SK-N-MC (cell line): ENCODE measurements at regions not wholly inside any gene's neighbourhood (a gene's known extent, or its start where the extent isn't known, plus 50 kb on each side); places are given as distances from the start of the nearest gene placed in this dataset.

Experiments used
- EZH2 ChIP-seq: fragments of 200-600 bp; sonication (generic); IDR thresholded peaks from one replicate; pipeline ENCODE4 v1.6.1; 2017; ENCODE audit warnings: antibody characterized with exemption
- POLR2AphosphoS5 ChIP-seq: IDR thresholded peaks from 2 replicates; pipeline ENCODE4 v1.6.1; 2012; ENCODE audit warnings: mild to moderate bottlenecking, low read depth, low read length, borderline replicate concordance

DNA sequence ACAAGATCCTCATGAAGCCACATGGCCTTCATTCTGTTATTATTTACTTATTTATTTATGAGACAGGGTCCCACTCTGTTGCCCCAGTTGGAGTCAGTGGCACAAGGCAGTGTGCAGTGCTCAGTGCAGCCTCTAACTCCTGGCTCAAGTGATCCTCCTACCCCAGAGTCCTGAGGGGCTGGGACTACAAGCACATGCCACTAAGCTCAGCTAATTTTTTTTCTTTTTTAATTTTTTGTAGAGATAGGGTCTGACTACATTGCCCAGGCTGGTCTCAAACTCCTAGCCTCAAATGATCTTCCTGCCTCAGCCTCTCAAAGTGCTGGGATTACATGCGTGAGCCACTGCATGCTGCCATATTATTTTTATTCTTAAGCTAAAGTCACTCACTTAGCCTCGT is 241.4 kb downstream of the UQCRFS1 start:
- TF ChIP-seq EZH2 (no peak), POLR2AphosphoS5 (no peak)
